ENCODE measurements at regions not wholly inside any gene's neighbourhood (a gene's known extent, or its start where the extent isn't known, plus 50 kb on each side); places are given as distances from the start of the nearest gene placed in this dataset.

GRCh38 chr14:71261206-71261605 is 353.9 kb downstream of the PCNX1 start:
- H3K27ac ChIP-seq: no peak overlapping the region
- TF ChIP-seq, protein P1, sequence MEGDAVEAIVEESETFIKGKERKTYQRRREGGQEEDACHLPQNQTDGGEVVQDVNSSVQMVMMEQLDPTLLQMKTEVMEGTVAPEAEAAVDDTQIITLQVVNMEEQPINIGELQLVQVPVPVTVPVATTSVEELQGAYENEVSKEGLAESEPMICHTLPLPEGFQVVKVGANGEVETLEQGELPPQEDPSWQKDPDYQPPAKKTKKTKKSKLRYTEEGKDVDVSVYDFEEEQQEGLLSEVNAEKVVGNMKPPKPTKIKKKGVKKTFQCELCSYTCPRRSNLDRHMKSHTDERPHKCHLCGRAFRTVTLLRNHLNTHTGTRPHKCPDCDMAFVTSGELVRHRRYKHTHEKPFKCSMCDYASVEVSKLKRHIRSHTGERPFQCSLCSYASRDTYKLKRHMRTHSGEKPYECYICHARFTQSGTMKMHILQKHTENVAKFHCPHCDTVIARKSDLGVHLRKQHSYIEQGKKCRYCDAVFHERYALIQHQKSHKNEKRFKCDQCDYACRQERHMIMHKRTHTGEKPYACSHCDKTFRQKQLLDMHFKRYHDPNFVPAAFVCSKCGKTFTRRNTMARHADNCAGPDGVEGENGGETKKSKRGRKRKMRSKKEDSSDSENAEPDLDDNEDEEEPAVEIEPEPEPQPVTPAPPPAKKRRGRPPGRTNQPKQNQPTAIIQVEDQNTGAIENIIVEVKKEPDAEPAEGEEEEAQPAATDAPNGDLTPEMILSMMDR (IDR thresholded peaks at IDR 0.05): no peak
- no peaks in the 10 kb centered on the region for H3K4me1 ChIP-seq
- intact Hi-C loops (cut with DNase I): no loop called here
- H3K4me3 ChIP-seq: no peak overlapping the region
- H3K9me3 ChIP-seq: peaks cover 20% of the 10 kb centered on the region
- DNase-seq (no peak), ATAC-seq (no peak)
- H3K27me3 ChIP-seq (ENCODE audit: low read depth): no peaks in the 10 kb centered on the region
- no peaks in the 10 kb centered on the region for H3K36me3 ChIP-seq

GRCh38 chr14:71262441-71262840 is 355.2 kb downstream of the PCNX1 start:
- Histone ChIP-seq H3K27ac (no peak overlapping the region), H3K27me3 (ENCODE audit: low read depth) (no peaks in the 10 kb centered on the region), H3K4me3 (no peak overlapping the region), H3K36me3 (no peaks in the 10 kb centered on the region), H3K9me3 (peaks cover 20% of the 10 kb centered on the region), H3K4me1 (peaks cover 9% of the 10 kb centered on the region)
- DNase-seq (no peak), ATAC-seq (no peak)
- intact Hi-C loops (cut with DNase I): no loop called here
- TF ChIP-seq, protein P1 (IDR thresholded peaks at IDR 0.05): no peak

DNA sequence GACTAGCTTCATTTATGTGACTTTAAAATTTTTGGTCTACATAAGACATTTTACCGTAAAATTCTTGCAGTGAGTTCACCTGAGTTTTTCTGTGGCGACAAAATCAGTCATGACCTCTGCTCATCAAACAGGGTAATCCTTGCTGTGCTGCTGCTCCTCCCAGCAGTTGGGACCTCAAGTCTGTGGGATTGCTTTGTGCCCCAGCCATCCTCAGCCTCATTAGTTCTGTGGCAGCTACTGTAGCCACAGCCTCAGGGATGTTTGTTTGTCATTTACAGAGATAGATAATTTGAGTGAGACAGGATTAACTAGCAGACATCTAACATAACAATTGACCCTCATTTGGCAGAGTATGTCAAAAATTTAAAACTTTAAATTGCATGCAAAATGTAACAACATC is 357.0 kb downstream of the PCNX1 start:
- TF ChIP-seq, protein P1 (IDR thresholded peaks at IDR 0.05): no peak
- Histone ChIP-seq H3K27me3 (ENCODE audit: low read depth) (no peaks in the 10 kb centered on the region), H3K4me3 (no peak overlapping the region), H3K9me3 (peaks cover 5% of the 10 kb centered on the region), H3K27ac (no peak overlapping the region), H3K4me1 (peaks cover 15% of the 10 kb centered on the region), H3K36me3 (no peaks in the 10 kb centered on the region)
- no peak for ATAC-seq
- intact Hi-C loops (cut with DNase I): no loop called here
- DNase-seq: no peak

GRCh38 chr14:71267007-71267513 is 359.8 kb downstream of the PCNX1 start:
- H3K9me3 ChIP-seq: no peaks in the 10 kb centered on the region
- peaks cover 15% of the 10 kb centered on the region for H3K4me1 ChIP-seq
- TF ChIP-seq, protein P1 (IDR thresholded peaks at IDR 0.05): no peak
- H3K27me3 ChIP-seq (ENCODE audit: low read depth): no peaks in the 10 kb centered on the region
- H3K4me3 ChIP-seq: no peak overlapping the region
- no peaks in the 10 kb centered on the region for H3K36me3 ChIP-seq
- DNase-seq (no peak), ATAC-seq (peak; percentile 45 to 82)
- no peak overlapping the region for H3K27ac ChIP-seq
- intact Hi-C loops (cut with DNase I): no loop called here

DNA sequence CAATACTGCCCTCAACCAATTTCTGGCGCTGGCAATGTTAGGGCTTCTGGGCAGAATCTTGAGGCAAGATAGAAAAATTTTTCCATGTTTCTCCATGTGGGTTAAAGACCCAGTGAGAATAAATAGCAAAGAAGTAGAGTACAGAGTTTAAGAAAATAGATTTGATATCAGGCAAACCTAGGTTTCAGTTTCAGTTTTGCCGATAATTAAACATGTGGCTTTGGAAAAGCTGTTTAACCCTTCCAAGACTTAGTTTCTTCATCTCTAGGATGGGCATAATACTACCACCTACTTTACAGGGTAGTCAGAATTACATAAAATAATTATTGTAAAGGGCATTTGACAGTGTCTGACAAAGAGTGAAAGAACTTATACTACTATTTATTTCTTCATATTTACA is 360.4 kb downstream of the PCNX1 start:
- Histone ChIP-seq H3K4me1 (peaks cover 15% of the 10 kb centered on the region), H3K4me3 (peak overlapping the region; percentile 32), H3K27ac (no peak overlapping the region), H3K36me3 (no peaks in the 10 kb centered on the region), H3K27me3 (ENCODE audit: low read depth) (no peaks in the 10 kb centered on the region), H3K9me3 (no peaks in the 10 kb centered on the region)
- peak in 1 of 2 donors; percentile 18 for ATAC-seq
- DNase-seq: no peak
- intact Hi-C loops (cut with DNase I): no loop called here
- TF ChIP-seq, protein P1 (IDR thresholded peaks at IDR 0.05): no peak

- TF ChIP-seq, protein P1 (IDR thresholded peaks at IDR 0.05): no peak
- H3K36me3 ChIP-seq: no peaks in the 10 kb centered on the region
- H3K27me3 ChIP-seq (ENCODE audit: low read depth): no peaks in the 10 kb centered on the region
- H3K9me3 ChIP-seq: no peaks in the 10 kb centered on the region
- no peak for ATAC-seq
- no peak for DNase-seq
- peaks cover 15% of the 10 kb centered on the region for H3K4me1 ChIP-seq
- no peak overlapping the region for H3K27ac ChIP-seq
- no peak overlapping the region for H3K4me3 ChIP-seq
- intact Hi-C loops (cut with DNase I): no loop called here
Observed at GRCh38 chr14:71270111-71270510, 362.9 kb downstream of the PCNX1 start.
